GM21576 (cell line): ENCODE measurements at regions not wholly inside any gene's neighbourhood (a gene's known extent, or its start where the extent isn't known, plus 50 kb on each side); places are given as distances from the start of the nearest gene placed in this dataset.

Experiments used
- ATAC-seq: cut with Tn5 transposase; IDR thresholded peaks from one replicate; pipeline ENCODE4 v1.9.1; 2021; ENCODE audit warnings: mild to moderate bottlenecking, moderate library complexity; ENCODE audit not compliant: unreplicated experiment

DNA sequence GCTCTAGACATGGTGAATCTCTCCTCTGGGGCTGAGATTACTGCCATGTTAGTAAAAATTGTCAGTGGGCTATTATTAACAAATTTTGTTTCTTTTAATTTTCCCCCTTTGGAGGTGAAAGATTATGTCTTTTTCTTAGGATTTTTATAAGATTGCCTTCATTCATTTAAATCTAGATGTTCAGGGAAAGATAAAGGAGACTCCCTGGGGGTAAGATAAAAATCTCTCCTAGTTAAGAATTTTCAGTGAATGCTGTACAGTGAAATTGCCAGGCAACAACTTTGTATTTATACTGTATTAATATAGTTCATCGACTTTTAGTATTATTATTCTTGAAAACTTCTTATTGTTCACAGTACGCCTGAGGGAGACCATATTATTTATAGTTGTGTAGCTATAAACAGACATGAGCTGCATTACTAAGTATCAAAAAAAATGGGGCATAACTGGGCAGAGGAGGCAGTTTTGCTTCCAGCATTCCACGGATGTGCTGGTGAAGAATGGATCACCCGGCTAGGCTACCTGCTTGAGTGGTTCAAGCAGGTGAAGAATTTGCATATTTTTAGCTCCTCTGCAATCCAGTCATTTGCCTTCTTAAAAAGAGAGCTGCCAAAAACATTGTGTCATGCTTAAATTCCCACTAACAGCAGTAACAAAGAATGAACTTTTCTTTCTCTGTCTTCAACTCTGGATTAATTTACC lies 552.1 kb downstream of the DNAJB9 start:
- ATAC-seq = no peak

- no peak for ATAC-seq
Observed at GRCh38 chr7:109125001-109125400, 555.3 kb downstream of the DNAJB9 start.

- no peak for ATAC-seq
Observed at GRCh38 chr7:109126404-109127050, 556.9 kb downstream of the DNAJB9 start.

DNA sequence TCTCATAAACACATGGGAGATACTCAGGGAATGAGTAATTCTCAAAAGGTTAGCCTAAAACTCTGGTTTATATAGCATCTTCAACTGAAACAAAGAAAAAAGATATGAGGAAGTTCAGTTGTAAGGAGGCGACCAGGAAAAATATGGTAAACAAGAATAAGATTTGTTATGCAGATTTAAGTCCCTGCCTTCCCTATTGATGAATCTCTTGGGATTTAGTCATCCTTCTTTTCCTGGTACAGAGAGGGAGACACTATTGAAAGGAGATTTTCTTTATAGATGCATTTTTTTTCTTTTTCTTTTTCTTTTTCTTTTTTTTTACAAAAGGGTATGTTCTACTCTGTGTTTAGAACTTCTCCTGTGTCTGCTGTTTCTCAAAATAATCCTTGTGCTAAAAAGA lies 557.5 kb downstream of the DNAJB9 start:
- ATAC-seq = no peak

GRCh38 chr7:109131141-109131540 lies 561.5 kb downstream of the DNAJB9 start:
- no peak for ATAC-seq

DNA sequence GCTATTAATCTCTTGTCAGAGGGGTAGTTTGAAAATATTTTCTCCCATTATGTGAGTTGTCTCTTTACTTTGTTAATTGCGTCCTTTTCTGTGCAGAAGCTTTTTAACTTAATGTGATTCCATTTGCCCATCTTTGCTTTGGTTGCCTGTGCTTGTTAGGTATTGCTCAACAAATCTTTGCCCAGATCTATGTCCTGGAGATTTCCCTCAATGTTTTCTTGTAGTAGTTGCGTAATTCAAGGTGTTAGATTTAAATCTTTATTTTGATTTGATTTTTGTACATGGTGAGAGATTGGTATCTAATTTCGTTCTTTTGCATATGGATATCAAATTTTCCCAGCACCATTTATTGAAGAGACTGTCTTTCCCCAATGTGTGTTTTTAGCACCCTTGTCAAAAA lies 567.2 kb downstream of the DNAJB9 start:
- ATAC-seq = no peak

DNA sequence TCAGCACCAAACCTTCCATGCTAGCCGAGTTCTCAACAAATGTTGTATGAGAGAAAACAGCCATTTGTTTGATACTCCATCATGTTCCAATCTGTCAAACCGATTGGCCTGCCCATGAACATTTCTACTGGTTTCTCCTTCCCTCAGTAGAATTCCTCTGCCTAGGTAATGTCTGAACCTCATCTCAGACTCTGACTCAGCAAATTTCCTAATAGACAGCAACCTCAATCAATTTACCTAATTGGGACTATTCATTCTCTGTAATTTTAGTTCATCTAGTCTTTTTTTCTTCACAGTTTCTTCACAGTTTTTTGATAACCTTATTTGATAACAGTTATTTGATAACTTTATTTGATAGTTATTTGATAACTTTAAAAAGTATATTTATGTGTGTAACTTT lies 585.1 kb downstream of the DNAJB9 start:
- ATAC-seq = no peak

- ATAC-seq = no peak
Observed at GRCh38 chr7:109158246-109158645, 588.6 kb downstream of the DNAJB9 start.

DNA sequence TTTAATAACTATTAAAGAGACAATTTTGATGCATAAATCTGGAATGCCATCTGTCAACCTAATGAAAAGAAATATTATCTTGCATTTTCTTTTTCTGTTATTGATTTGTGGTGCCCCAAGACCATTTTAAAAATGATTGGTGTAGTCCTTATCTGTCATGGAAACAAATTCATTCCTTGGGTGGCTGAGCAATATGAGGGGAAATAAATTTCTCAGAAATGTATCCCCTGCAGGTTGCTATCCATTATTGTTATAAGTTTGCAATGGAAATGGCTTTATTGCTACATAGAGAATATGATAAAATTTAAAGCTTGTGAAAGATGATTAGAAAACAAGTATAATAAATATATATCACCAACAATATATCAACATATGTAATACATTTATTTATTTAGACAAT lies 607.0 kb downstream of the DNAJB9 start:
- no peak for ATAC-seq

GRCh38 chr7:109178342-109178741 lies 608.7 kb downstream of the DNAJB9 start:
- ATAC-seq = no peak

- no peak for ATAC-seq
Observed at GRCh38 chr7:109179601-109180000, 609.9 kb downstream of the DNAJB9 start.

- ATAC-seq = no peak
Observed at GRCh38 chr7:109190766-109191398, 621.2 kb downstream of the DNAJB9 start.

- ATAC-seq = no peak
Observed at GRCh38 chr7:109206196-109206595, 636.5 kb downstream of the DNAJB9 start.

GRCh38 chr7:109213081-109213480 lies 643.4 kb downstream of the DNAJB9 start:
- ATAC-seq = no peak

GRCh38 chr7:109215341-109215740 lies 645.7 kb downstream of the DNAJB9 start:
- no peak for ATAC-seq

DNA sequence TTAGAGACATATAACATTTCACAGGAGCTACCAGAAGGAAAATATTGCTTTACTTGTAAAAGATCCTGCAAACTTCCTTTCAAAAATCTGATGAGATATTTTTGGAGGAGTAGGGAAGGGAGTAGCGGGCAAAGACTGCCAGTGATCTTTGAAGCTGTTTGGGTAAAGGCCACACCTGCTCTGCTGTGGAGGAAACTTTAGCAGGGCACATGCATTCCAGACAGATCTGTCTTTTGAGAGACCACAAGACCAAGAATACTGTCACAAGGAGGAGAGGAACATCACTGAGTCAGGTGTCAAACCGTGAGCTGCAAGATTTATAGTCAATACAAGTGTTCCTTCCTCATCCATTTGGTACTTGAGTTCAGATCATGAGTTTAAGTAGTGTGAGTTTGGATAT lies 654.4 kb downstream of the DNAJB9 start:
- no peak for ATAC-seq

DNA sequence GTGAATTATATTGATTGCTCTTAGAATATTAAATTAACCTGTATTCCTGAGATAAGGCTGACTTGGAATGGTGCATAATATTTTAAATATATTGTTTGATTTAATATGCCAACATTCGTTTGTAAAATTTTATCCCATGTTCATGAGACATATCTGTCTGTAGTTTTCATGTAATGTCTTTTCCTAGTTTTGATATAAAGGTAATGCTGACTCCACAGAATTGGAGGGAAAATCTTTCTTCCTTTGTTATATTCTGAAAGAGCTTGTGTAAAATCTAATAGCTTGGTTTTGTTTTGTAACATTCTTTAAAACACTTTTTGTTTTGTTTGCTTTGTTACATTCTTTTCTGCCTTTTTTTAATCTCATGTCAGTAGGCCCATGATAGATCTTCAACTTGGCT lies 657.0 kb downstream of the DNAJB9 start:
- ATAC-seq = no peak

DNA sequence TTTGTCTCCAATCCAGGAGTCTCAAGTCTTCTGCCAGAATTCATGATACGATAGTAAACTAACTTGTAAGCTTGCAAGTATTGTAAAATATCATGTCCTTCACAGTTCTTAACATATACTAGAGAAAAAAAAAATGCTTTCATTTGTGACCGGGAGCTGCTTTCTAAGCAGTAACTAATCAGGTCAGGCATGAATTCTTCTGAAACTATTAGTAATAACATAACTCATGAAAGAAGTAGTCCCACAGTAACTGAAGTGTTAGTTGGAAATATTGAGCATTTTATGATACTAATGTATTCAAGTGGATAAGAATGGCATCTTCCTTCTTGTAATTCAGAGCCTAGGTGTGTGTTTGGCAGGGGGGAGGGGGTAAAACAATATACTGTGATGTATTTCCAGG lies 665.6 kb downstream of the DNAJB9 start:
- ATAC-seq = peak; percentile 52

GRCh38 chr7:109246330-109247077 lies 676.8 kb downstream of the DNAJB9 start:
- ATAC-seq = no peak

- no peak for ATAC-seq
Observed at GRCh38 chr7:109256762-109257560, 687.3 kb downstream of the DNAJB9 start.

DNA sequence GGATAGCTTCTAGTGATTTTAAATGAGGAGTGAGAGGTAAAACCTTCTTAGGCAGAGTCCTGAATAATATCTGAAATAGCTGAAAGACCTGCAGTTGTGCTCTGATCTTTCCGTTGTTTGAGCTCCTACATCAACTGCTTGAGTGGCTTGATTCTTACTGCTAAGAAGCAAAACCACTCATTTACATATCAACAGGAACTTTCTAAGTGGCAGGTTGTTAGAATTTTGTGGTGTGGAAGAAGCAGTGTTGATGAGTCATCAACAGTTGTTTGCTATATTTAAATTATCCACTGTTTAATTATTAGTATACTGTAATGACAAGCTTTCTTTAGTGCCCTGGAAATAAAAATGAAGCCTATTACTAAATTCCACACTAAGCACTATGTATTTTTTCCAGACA lies 689.5 kb downstream of the DNAJB9 start:
- peak; percentile 48 for ATAC-seq
